A549 (cell line): ENCODE measurements at regions not wholly inside any gene's neighbourhood (a gene's known extent, or its start where the extent isn't known, plus 50 kb on each side); places are given as distances from the start of the nearest gene placed in this dataset.

ENCODE experiments used
- ATAC-seq, 2 experiments: fragments of 200-7000 bp in 1 of 2; fragments of >200 bp in 1 of 2; cut with Nextera tagmentation in 1 of 2; cut with Tn5 transposase in 1 of 2; 3 replicates each; pipeline versions ENCODE4 v1.8.0 to v1.9.1; 2018 to 2020; ENCODE audit warnings: mild to moderate bottlenecking in 1 of 2, moderate library complexity in 1 of 2
- CTCF ChIA-PET: fragments of 300-600 bp; sonication (Branson Sonifier 250); formaldehyde crosslinking; extraction: SDS; loops from one replicate; lab custom pipeline; 2021; ENCODE audit warnings: antibody characterized with exemption, inconsistent platforms; lab: Yijun Ruan, JAX
- POLR2A ChIA-PET: fragments of 350-600 bp; formaldehyde crosslinking; extraction: SDS; loops from one replicate; lab custom pipeline; 2021; ENCODE audit warnings: antibody characterized with exemption, inconsistent platforms; lab: Yijun Ruan, JAX
- DNase-seq, 2 experiments: peaks; one replicate each; pipeline versions ENCODE4 v3.0.0 to v3.0.0-alpha.2; 2011 to 2016; ENCODE audit warnings: low read depth in 1 of 2, low spot score in 1 of 2
- FAIRE-seq: peaks from 2 replicates; lab custom pipeline; 2011; peaks lifted over from hg19 to GRCh38; lab: Jason Lieb, UNC
- H3K27ac ChIP-seq, 2 experiments: fragments of >200 bp; sonication (Bioruptor Twin); formaldehyde crosslinking; 3 replicates each; pipeline ENCODE4 v1.5.1; 2016 to 2017
- H3K4me1 ChIP-seq: fragments of >200 bp; sonication (Bioruptor Twin); formaldehyde crosslinking; 3 replicates; pipeline ENCODE4 v1.6.1; 2016
- H3K4me2 ChIP-seq: fragments of >200 bp; sonication (Bioruptor Twin); formaldehyde crosslinking; 3 replicates; pipeline ENCODE4 v1.6.1; 2016
- H3K4me3 ChIP-seq: fragments of >200 bp; sonication (Bioruptor Twin); formaldehyde crosslinking; 3 replicates; pipeline ENCODE4 v1.5.1; 2016
- H3K9me3 ChIP-seq: fragments of >200 bp; sonication (Bioruptor Twin); formaldehyde crosslinking; 3 replicates; pipeline ENCODE4 v1.6.1; 2016
- BCL3 ChIP-seq: fragments of >200 bp; sonication (Bioruptor Twin); formaldehyde crosslinking; IDR thresholded peaks from 3 replicates; pipeline ENCODE4 v1.6.1; 2016
- CTCF ChIP-seq: fragments of >200 bp; sonication (Bioruptor Twin); formaldehyde crosslinking; IDR thresholded peaks from 3 replicates; pipeline ENCODE4 v1.5.1; 2016
- EHMT2 ChIP-seq: fragments of 200-600 bp; sonication (generic); IDR thresholded peaks from 2 replicates; pipeline ENCODE4 v1.6.1; 2016; ENCODE audit warnings: antibody characterized with exemption, low read depth, mild to moderate bottlenecking, moderate library complexity
- ELK1 ChIP-seq: fragments of 150-350 bp; IDR thresholded peaks from 2 replicates; pipeline ENCODE4 v1.6.1; 2014; ENCODE audit warnings: low read depth, mild to moderate bottlenecking, low read length
- EP300 ChIP-seq, 2 experiments: fragments of >200 bp; sonication (Bioruptor Twin); formaldehyde crosslinking; IDR thresholded peaks; 2 replicates in 1 of 2; 3 replicates in 1 of 2; pipeline ENCODE4 v1.6.1; 2016 to 2017
- FOSB ChIP-seq: fragments of 250-450 bp; sonication (Bioruptor Pico); IDR thresholded peaks from 2 replicates; pipeline ENCODE4 v1.5.0; 2020; ENCODE audit warnings: mild to moderate bottlenecking, moderate library complexity
- FOXS1 ChIP-seq: fragments of 250-450 bp; sonication (Bioruptor Pico); IDR thresholded peaks from 2 replicates; pipeline ENCODE4 v1.5.0; 2020; ENCODE audit warnings: mild to moderate bottlenecking, moderate library complexity
- HDAC2 ChIP-seq: fragments of 200-600 bp; sonication (generic); IDR thresholded peaks from 2 replicates; pipeline ENCODE4 v1.6.1; 2016
- HES2 ChIP-seq: fragments of >200 bp; sonication (Bioruptor Twin); formaldehyde crosslinking; IDR thresholded peaks from 2 replicates; pipeline ENCODE4 v1.6.1; 2016
- HEYL ChIP-seq: fragments of 250-450 bp; sonication (Bioruptor Pico); IDR thresholded peaks from 2 replicates; pipeline ENCODE4 v1.8.0; 2021; ENCODE audit warnings: mild to moderate bottlenecking, moderate library complexity
- HOXA7 ChIP-seq: fragments of 250-450 bp; sonication (Bioruptor Pico); IDR thresholded peaks from 2 replicates; pipeline ENCODE4 v1.5.0; 2020; ENCODE audit warnings: mild to moderate bottlenecking, moderate library complexity
- HOXB5 ChIP-seq: fragments of 250-450 bp; sonication (Bioruptor Pico); IDR thresholded peaks from 2 replicates; pipeline ENCODE4 v1.5.0; 2020; ENCODE audit warnings: mild to moderate bottlenecking, moderate library complexity
- JUNB ChIP-seq: fragments of >200 bp; sonication (Bioruptor Twin); formaldehyde crosslinking; IDR thresholded peaks from 2 replicates; pipeline ENCODE4 v1.6.1; 2016
- RAD21 ChIP-seq, 2 experiments: fragments of >200 bp in 1 of 2; sonication (Bioruptor Twin) in 1 of 2; formaldehyde crosslinking in 1 of 2; IDR thresholded peaks in 1 of 2; conservative IDR thresholded peaks in 1 of 2; 2 replicates in 1 of 2; 3 replicates in 1 of 2; pipeline ENCODE4 v1.6.1; 2012 to 2018; ENCODE audit warnings: inconsistent platforms in 1 of 2
- RCOR1 ChIP-seq: fragments of 150-350 bp; IDR thresholded peaks from 2 replicates; pipeline ENCODE4 v1.6.1; 2014; ENCODE audit warnings: antibody characterized with exemption, low read length, low read depth
- RFX5 ChIP-seq: fragments of 450-650 bp; IDR thresholded peaks from 2 replicates; pipeline ENCODE4 v1.7.1; 2014; ENCODE audit warnings: antibody characterized with exemption, mild to moderate bottlenecking, moderate library complexity
- SMC3 ChIP-seq: fragments of >200 bp; sonication (Bioruptor Twin); formaldehyde crosslinking; IDR thresholded peaks from 3 replicates; pipeline ENCODE4 v1.6.1; 2018; ENCODE audit warnings: inconsistent platforms
- TP53 ChIP-seq: fragments of 250-450 bp; sonication (Bioruptor Pico); IDR thresholded peaks from 2 replicates; pipeline ENCODE4 v1.5.0; 2021; ENCODE audit warnings: mild to moderate bottlenecking, moderate library complexity
- USF2 ChIP-seq: fragments of 450-650 bp; IDR thresholded peaks from 2 replicates; pipeline ENCODE4 v1.6.1; 2014; ENCODE audit warnings: antibody characterized with exemption
- ZC3H11A ChIP-seq: fragments of 450-650 bp; IDR thresholded peaks from 2 replicates; pipeline ENCODE4 v1.6.1; 2014; ENCODE audit warnings: antibody characterized with exemption, mild to moderate bottlenecking
- ZFP36 ChIP-seq: fragments of 450-650 bp; IDR thresholded peaks from 2 replicates; pipeline ENCODE4 v1.6.1; 2014; ENCODE audit warnings: borderline replicate concordance; ENCODE audit not compliant: partially characterized antibody
- ZNF302 ChIP-seq: fragments of 250-450 bp; sonication (Bioruptor Pico); IDR thresholded peaks from 2 replicates; pipeline ENCODE4 v1.9.0; 2021; ENCODE audit warnings: inconsistent platforms, mild to moderate bottlenecking, moderate library complexity
- WGBS: methylation state at CpG from one replicate; pipeline ENCODE4 v1.1.6; 2017; ENCODE audit errors: missing lambda C conversion rate; 5-methylcytosine and 5-hydroxymethylcytosine counted together

- peak in 1 of 2 experiments; percentile 40; a peak in 2 of 6 replicates for ATAC-seq
- WGBS: 2% methylated on average over 2 of the region's 2 CpGs
These were observed 79.8 kb upstream of the GPM6A start for GRCh38 chr4:175891851-175892250.

GRCh38 chr4:175905925-175906324 lies 93.9 kb upstream of the GPM6A start:
- TF ChIP-seq CTCF: no peak
- TF ChIP-seq RAD21 (conservative IDR thresholded peaks at IDR 0.05 in 1 of 2, IDR thresholded peaks at IDR 0.05 in 1 of 2): no peak
- TF ChIP-seq, all 56 proteins: peak for 0
- POLR2A ChIA-PET: no interaction called here
- Histone ChIP-seq H3K27ac (no peak overlapping the region), H3K4me1 (no peaks in the 10 kb centered on the region), H3K4me2 (no peak overlapping the region), H3K9me3 (no peaks in the 10 kb centered on the region), H3K4me3 (no peak overlapping the region)
- DNase-seq (no peak), FAIRE-seq (no peak), ATAC-seq (no peak)
- CTCF ChIA-PET: interaction anchor here (1.4 kb wide), 1 partner anchor 14 kb away, joined by 5 read pairs; no protein-coding TSS in a partner anchor
- 37% methylated on average over 2 of the region's 2 CpGs for WGBS

More at GRCh38 chr4:175891851-175892250, 79.8 kb upstream of the GPM6A start:
- Histone ChIP-seq H3K4me2 (no peak overlapping the region), H3K27ac (no peak overlapping the region), H3K9me3 (no peaks in the 10 kb centered on the region), H3K4me1 (no peaks in the 10 kb centered on the region), H3K4me3 (no peak overlapping the region)
- no peak for FAIRE-seq
- peak; percentile 35; the same call in 1 of the 3 replicates for TF ChIP-seq SMC3
- no peak for TF ChIP-seq FOSB
- peak; percentile 38; the same call in 2 of the 3 replicates for TF ChIP-seq CTCF
- TF ChIP-seq HEYL: no peak
- peak; percentile 33 to 39; a peak in 4 of 5 replicates for TF ChIP-seq RAD21 (conservative IDR thresholded peaks at IDR 0.05 in 1 of 2, IDR thresholded peaks at IDR 0.05 in 1 of 2)
- ChIA-PET POLR2A (no interaction called here), CTCF (interaction anchor here (2.1 kb wide), 1 partner anchor 15 kb away, joined by 5 read pairs; no protein-coding TSS in a partner anchor)
- peak in 1 of 2 experiments; percentile 25 for DNase-seq

GRCh38 chr4:175906384-175906783 lies 94.3 kb upstream of the GPM6A start:
- CTCF ChIA-PET: interaction anchor here (0.7 to 1.4 kb wide), 2 partner anchors 15 to 272 kb away, joined by 3 to 5 read pairs; no protein-coding TSS in a partner anchor
- Histone ChIP-seq H3K4me3 (no peak overlapping the region), H3K9me3 (no peaks in the 10 kb centered on the region), H3K4me2 (no peak overlapping the region), H3K4me1 (no peaks in the 10 kb centered on the region), H3K27ac (no peak overlapping the region)
- TF ChIP-seq TP53 (CRISPR knock-in tag) (no peak), JUNB (no peak), HOXA7 (CRISPR knock-in tag) (no peak), ZFP36 (no peak), FOXS1 (CRISPR knock-in tag) (no peak), HOXB5 (no peak), SMC3 (no peak), EP300 (IDR thresholded peaks at IDR 0.05) (no peak), ELK1 (no peak), USF2 (no peak), HEYL (no peak), HDAC2 (no peak), RCOR1 (no peak), ZNF302 (CRISPR knock-in tag) (no peak), EHMT2 (no peak), BCL3 (no peak), HES2 (no peak), ZC3H11A (no peak), RFX5 (no peak)
- 58% methylated on average over 5 of the region's 5 CpGs for WGBS
- ATAC-seq (no peak), FAIRE-seq (no peak), DNase-seq (no peak)
- POLR2A ChIA-PET: no interaction called here
